Vagina (tissue), 2 donors: ENCODE measurements at regions not wholly inside any gene's neighbourhood (a gene's known extent, or its start where the extent isn't known, plus 50 kb on each side); places are given as distances from the start of the nearest gene placed in this dataset.

Experiments
- POLR2A ChIP-seq, 2 donors: fragments of 450-650 bp; IDR thresholded peaks; one replicate each; pipeline ENCODE4 v1.6.1; 2017; ENCODE audit warnings: antibody characterized with exemption in 2 of 2, mild to moderate bottlenecking in 2 of 2, moderate library complexity in 2 of 2
- POLR2AphosphoS5 ChIP-seq, 2 donors: sonication (generic); formaldehyde crosslinking; IDR thresholded peaks; one replicate each; pipeline ENCODE4 v1.9.0; 2017; ENCODE audit warnings: antibody characterized with exemption in 2 of 2, mild to moderate bottlenecking in 2 of 2, low read depth in 1 of 2; ENCODE audit not compliant: insufficient read depth in 1 of 2

GRCh38 chr4:96894621-96895020, 1054.7 kb downstream of the PDHA2 start:
- no peak for TF ChIP-seq POLR2A (IDR thresholded peaks at IDR 0.05)
- no peak for TF ChIP-seq POLR2AphosphoS5 (IDR thresholded peaks at IDR 0.05; ENCODE audit: insufficient read depth in 1 of 2, low read depth in 1 of 2)
